Right forelimb (tissue), 1 donor: ENCODE measurements at regions not wholly inside any gene's neighbourhood (a gene's known extent, or its start where the extent isn't known, plus 50 kb on each side); places are given as distances from the start of the nearest gene placed in this dataset.

Experiments used
- DNase-seq: peaks from one replicate; pipeline ENCODE4 v3.0.0-alpha.2; 2018

GRCh38 chr5:57581772-57582171 is 99.2 kb upstream of the ACTBL2 start:
- no peak for DNase-seq

- DNase-seq = no peak
Observed at GRCh38 chr5:57581222-57581621, 98.6 kb upstream of the ACTBL2 start.

GRCh38 chr5:57577432-57578175 is 95.0 kb upstream of the ACTBL2 start:
- DNase-seq = no peak

- no peak for DNase-seq
Observed at GRCh38 chr5:57576317-57576716, 93.7 kb upstream of the ACTBL2 start.

GRCh38 chr5:57575839-57576238 is 93.2 kb upstream of the ACTBL2 start:
- no peak for DNase-seq

- DNase-seq = no peak
Observed at GRCh38 chr5:57572461-57572860, 89.8 kb upstream of the ACTBL2 start.

GRCh38 chr5:57569601-57570000 is 87.0 kb upstream of the ACTBL2 start:
- no peak for DNase-seq

- no peak for DNase-seq
Observed at GRCh38 chr5:57568136-57568535, 85.5 kb upstream of the ACTBL2 start.

GRCh38 chr5:57566914-57567313 is 84.3 kb upstream of the ACTBL2 start:
- DNase-seq = no peak

GRCh38 chr5:57561231-57561842 is 78.7 kb upstream of the ACTBL2 start:
- DNase-seq = no peak

GRCh38 chr5:57559110-57559635 is 76.6 kb upstream of the ACTBL2 start:
- DNase-seq = no peak

GRCh38 chr5:57552033-57552432 is 69.4 kb upstream of the ACTBL2 start:
- DNase-seq = no peak

GRCh38 chr5:57551251-57551650 is 68.6 kb upstream of the ACTBL2 start:
- DNase-seq = no peak

GRCh38 chr5:57550132-57550531 is 67.5 kb upstream of the ACTBL2 start:
- no peak for DNase-seq

GRCh38 chr5:57549566-57549965 is 67.0 kb upstream of the ACTBL2 start:
- DNase-seq = no peak

- DNase-seq = no peak
Observed at GRCh38 chr5:57540823-57541222, 58.2 kb upstream of the ACTBL2 start.

GRCh38 chr5:57539281-57539701 is 56.7 kb upstream of the ACTBL2 start:
- no peak for DNase-seq

- DNase-seq = no peak
Observed at GRCh38 chr5:57538341-57538955, 55.8 kb upstream of the ACTBL2 start.

GRCh38 chr5:57537811-57538210 is 55.2 kb upstream of the ACTBL2 start:
- no peak for DNase-seq

- DNase-seq = no peak
Observed at GRCh38 chr5:57532513-57533497, 50.2 kb upstream of the ACTBL2 start.
